GM23248 (cell line): ENCODE measurements at regions not wholly inside any gene's neighbourhood (a gene's known extent, or its start where the extent isn't known, plus 50 kb on each side); places are given as distances from the start of the nearest gene placed in this dataset.
A peak's percentile ranks its signal among the peaks of the same experiment; 100 is the strongest.

ENCODE experiments used
- DNase-seq: peaks from one replicate; pipeline ENCODE4 v3.0.0-alpha.2; 2015
- H2AFZ ChIP-seq: fragments of 200-600 bp; sonication (generic); 2 replicates; pipeline ENCODE4 v1.6.1; 2016; ENCODE audit warnings: antibody characterized with exemption
- H3F3A ChIP-seq: fragments of 200-600 bp; sonication (generic); 2 replicates; pipeline ENCODE4 v1.6.1; 2016; ENCODE audit warnings: mild to moderate bottlenecking, antibody characterized with exemption, mixed run types; ENCODE audit not compliant: insufficient read depth
- H3K27ac ChIP-seq: fragments of 200-600 bp; sonication (generic); 2 replicates; pipeline ENCODE4 v1.5.1; 2016; ENCODE audit warnings: mild to moderate bottlenecking
- H3K27me3 ChIP-seq: fragments of 200-600 bp; sonication (generic); replicated peaks from 2 replicates; pipeline ENCODE4 v1.6.1; 2016; ENCODE audit warnings: mild to moderate bottlenecking; ENCODE audit not compliant: insufficient read depth
- H3K36me3 ChIP-seq: fragments of 200-600 bp; sonication (generic); 2 replicates; pipeline ENCODE4 v1.6.1; 2016; ENCODE audit warnings: low read depth, mild to moderate bottlenecking
- H3K4me1 ChIP-seq: fragments of 200-600 bp; sonication (generic); 2 replicates; pipeline ENCODE4 v1.6.1; 2016; ENCODE audit warnings: mild to moderate bottlenecking; ENCODE audit not compliant: insufficient read depth
- H3K4me2 ChIP-seq: fragments of 200-600 bp; sonication (generic); one replicate; pipeline ENCODE4 v1.6.1; 2016; ENCODE audit warnings: mild to moderate bottlenecking; ENCODE audit not compliant: unreplicated experiment
- H3K4me3 ChIP-seq: fragments of 200-600 bp; sonication (generic); 2 replicates; pipeline ENCODE4 v1.5.1; 2016; ENCODE audit warnings: mild to moderate bottlenecking
- H3K79me2 ChIP-seq: fragments of 200-600 bp; sonication (generic); 2 replicates; pipeline ENCODE4 v1.6.1; 2016; ENCODE audit warnings: mild to moderate bottlenecking; ENCODE audit not compliant: insufficient read depth
- H3K9ac ChIP-seq: fragments of 200-600 bp; sonication (generic); 2 replicates; pipeline ENCODE4 v1.6.1; 2016; ENCODE audit warnings: mild to moderate bottlenecking
- H3K9me2 ChIP-seq: fragments of 200-600 bp; sonication (generic); 2 replicates; pipeline ENCODE4 v1.6.1; 2016; ENCODE audit warnings: mixed run types, mild to moderate bottlenecking, moderate library complexity; ENCODE audit not compliant: insufficient read depth
- H3K9me3 ChIP-seq: fragments of 200-600 bp; sonication (generic); one replicate; pipeline ENCODE4 v1.6.1; 2017; ENCODE audit warnings: low read depth
- H4K20me1 ChIP-seq: fragments of 200-600 bp; sonication (generic); 2 replicates; pipeline ENCODE4 v1.6.0; 2016; ENCODE audit not compliant: insufficient read depth
- EZH2 ChIP-seq: fragments of 200-600 bp; sonication (generic); IDR thresholded peaks from 2 replicates; pipeline ENCODE4 v1.6.1; 2018; ENCODE audit warnings: antibody characterized with exemption, mild to moderate bottlenecking; ENCODE audit not compliant: insufficient read depth, poor library complexity, severe bottlenecking
- EZH2phosphoT487 ChIP-seq: fragments of 200-600 bp; sonication (generic); IDR thresholded peaks from 2 replicates; pipeline ENCODE4 v1.6.1; 2018; ENCODE audit warnings: antibody characterized with exemption, moderate library complexity, mild to moderate bottlenecking, low read depth; ENCODE audit not compliant: insufficient read depth
- WGBS, 2 experiments: methylation state at CpG; one replicate each; pipeline ENCODE4 v1.1.6; 2015 to 2017; ENCODE audit warnings: low lambda C conversion rate in 2 of 2, low coverage in 1 of 2; ENCODE audit errors: missing lambda C conversion rate in 2 of 2; 5-methylcytosine and 5-hydroxymethylcytosine counted together
- in situ Hi-C: fragments of 300-500 bp; cut with MboI; formaldehyde crosslinking; loops from 2 replicates; pipeline ENCODE4 v1.15.0; 2020

- Histone ChIP-seq H3K9me2 (no peaks in the 10 kb centered on the region), H3K9me3 (no peaks in the 10 kb centered on the region), H3K9ac (no peak overlapping the region), H3K36me3 (no peaks in the 10 kb centered on the region), H3K4me3 (no peak overlapping the region), H4K20me1 (no peaks in the 10 kb centered on the region), H3K27ac (no peak overlapping the region), H3F3A (no peaks in the 10 kb centered on the region), H3K79me2 (no peaks in the 10 kb centered on the region), H2AFZ (no peak overlapping the region), H3K27me3 (0 out of 2 replicates have a peak, but pooled peaks cover 8% of the 10 kb centered on the region), H3K4me2 (no peak overlapping the region), H3K4me1 (no peaks in the 10 kb centered on the region)
- DNase-seq, result peak; percentile 61
- 16 to 17% methylated on average over 5 of the region's 5 CpGs for WGBS, 2 experiments
- no peak for TF ChIP-seq EZH2phosphoT487
- no peak for TF ChIP-seq EZH2
- in situ Hi-C loops, result loop anchor here (10.0 kb wide), 1 partner anchor 682 kb away; no protein-coding TSS in a partner anchor
These were observed 356.9 kb upstream of the STXBP6 start for GRCh38 chr14:25406818-25407217.

DNA sequence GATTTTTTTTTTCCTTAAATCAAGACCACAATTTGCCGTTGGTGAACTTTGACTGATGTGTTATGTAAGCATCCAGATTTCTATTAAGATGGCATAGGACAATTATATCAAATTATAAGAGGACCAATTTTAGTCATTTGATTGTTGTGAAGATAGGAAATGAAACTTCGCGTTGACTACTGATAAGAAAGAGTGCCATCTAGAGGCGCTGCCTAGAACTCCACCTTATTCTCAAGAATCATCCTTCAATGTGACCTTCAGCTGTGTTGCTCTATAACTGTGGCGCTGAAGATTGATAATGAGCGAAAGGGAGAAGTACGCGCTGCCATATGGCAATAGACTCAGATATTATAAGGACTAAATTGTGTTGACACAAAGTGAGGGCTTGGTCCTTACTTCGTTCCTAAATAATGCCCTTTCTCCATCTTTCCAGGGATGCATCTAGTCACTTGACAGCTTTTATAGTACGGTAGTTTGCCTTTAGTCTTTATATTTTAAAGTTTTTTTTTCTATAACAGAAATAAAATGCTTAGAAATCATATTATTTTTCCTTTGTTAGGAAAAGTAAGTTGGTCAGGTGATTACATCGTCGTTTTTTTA, 350.8 kb upstream of the STXBP6 start:
- WGBS, 2 experiments, result 13 to 14% methylated on average over 12 of the region's 12 CpGs
- in situ Hi-C loops, result loop anchor here (10.0 kb wide), 1 partner anchor 676 kb away; no protein-coding TSS in a partner anchor
- H3K4me1 ChIP-seq, result no peaks in the 10 kb centered on the region
- no peak overlapping the region for H3K4me2 ChIP-seq
- no peaks in the 10 kb centered on the region for H3F3A ChIP-seq
- no peak overlapping the region for H3K27ac ChIP-seq
- no peak overlapping the region for H3K4me3 ChIP-seq
- H4K20me1 ChIP-seq, result no peaks in the 10 kb centered on the region
- H2AFZ ChIP-seq, result no peak overlapping the region
- DNase-seq, result peak; percentile 63
- H3K9me3 ChIP-seq, result no peaks in the 10 kb centered on the region
- H3K36me3 ChIP-seq, result no peaks in the 10 kb centered on the region
- H3K27me3 ChIP-seq, result peaks cover 15% of the 10 kb centered on the region; the same call in 1 of the 2 replicates
- TF ChIP-seq EZH2 (no peak), EZH2phosphoT487 (no peak)
- H3K79me2 ChIP-seq, result no peaks in the 10 kb centered on the region
- H3K9me2 ChIP-seq, result no peaks in the 10 kb centered on the region
- H3K9ac ChIP-seq, result no peak overlapping the region

DNA sequence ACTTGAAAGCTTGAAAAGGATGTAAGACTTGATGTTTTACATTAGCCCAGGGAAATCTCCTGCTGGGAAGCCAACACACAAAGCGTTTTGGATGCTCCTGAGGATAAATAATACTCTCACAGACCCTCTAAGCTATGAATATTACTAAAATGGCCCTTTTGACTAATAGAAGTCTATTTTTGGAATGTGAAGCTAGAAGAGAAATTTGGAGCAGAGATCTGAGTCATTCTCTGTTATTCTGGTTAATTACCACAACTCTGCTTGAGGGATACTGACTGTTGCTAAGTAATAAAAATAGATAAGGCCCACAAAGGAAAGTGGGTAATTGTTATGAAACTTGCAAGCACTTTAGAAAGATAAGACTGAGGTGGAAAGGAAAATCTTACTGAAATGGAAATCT, 346.2 kb upstream of the STXBP6 start:
- Histone ChIP-seq H3K4me2 (no peak overlapping the region), H3K36me3 (no peaks in the 10 kb centered on the region), H3K9me2 (no peaks in the 10 kb centered on the region), H3K9me3 (no peaks in the 10 kb centered on the region), H3K9ac (no peak overlapping the region), H3F3A (no peaks in the 10 kb centered on the region), H3K4me1 (no peaks in the 10 kb centered on the region), H3K27me3 (peaks cover 8% of the 10 kb centered on the region; the same call in 1 of the 2 replicates), H3K79me2 (no peaks in the 10 kb centered on the region), H3K27ac (no peak overlapping the region), H2AFZ (no peak overlapping the region), H4K20me1 (no peaks in the 10 kb centered on the region), H3K4me3 (no peak overlapping the region)
- 0% methylated on average over 1 of the region's 1 CpG for WGBS, 2 experiments
- in situ Hi-C loops, result no loop called here
- peak; percentile 43 for DNase-seq
- TF ChIP-seq EZH2, result no peak
- TF ChIP-seq EZH2phosphoT487, result no peak

GRCh38 chr14:25394791-25395391, 344.9 kb upstream of the STXBP6 start:
- peaks cover 8% of the 10 kb centered on the region; the same call in 1 of the 2 replicates for H3K27me3 ChIP-seq
- WGBS, 2 experiments, result 10 to 23% methylated on average over 3 of the region's 3 CpGs
- H2AFZ ChIP-seq, result no peak overlapping the region
- H3K9ac ChIP-seq, result no peak overlapping the region
- DNase-seq, result no peak
- H3K27ac ChIP-seq, result no peak overlapping the region
- H3K79me2 ChIP-seq, result no peaks in the 10 kb centered on the region
- no peaks in the 10 kb centered on the region for H3K4me1 ChIP-seq
- H3K4me3 ChIP-seq, result no peak overlapping the region
- no peaks in the 10 kb centered on the region for H3K9me3 ChIP-seq
- no peak for TF ChIP-seq EZH2phosphoT487
- TF ChIP-seq EZH2, result no peak
- no peaks in the 10 kb centered on the region for H4K20me1 ChIP-seq
- H3K4me2 ChIP-seq, result no peak overlapping the region
- in situ Hi-C loops, result no loop called here
- no peaks in the 10 kb centered on the region for H3K9me2 ChIP-seq
- H3F3A ChIP-seq, result no peaks in the 10 kb centered on the region
- H3K36me3 ChIP-seq, result no peaks in the 10 kb centered on the region

DNA sequence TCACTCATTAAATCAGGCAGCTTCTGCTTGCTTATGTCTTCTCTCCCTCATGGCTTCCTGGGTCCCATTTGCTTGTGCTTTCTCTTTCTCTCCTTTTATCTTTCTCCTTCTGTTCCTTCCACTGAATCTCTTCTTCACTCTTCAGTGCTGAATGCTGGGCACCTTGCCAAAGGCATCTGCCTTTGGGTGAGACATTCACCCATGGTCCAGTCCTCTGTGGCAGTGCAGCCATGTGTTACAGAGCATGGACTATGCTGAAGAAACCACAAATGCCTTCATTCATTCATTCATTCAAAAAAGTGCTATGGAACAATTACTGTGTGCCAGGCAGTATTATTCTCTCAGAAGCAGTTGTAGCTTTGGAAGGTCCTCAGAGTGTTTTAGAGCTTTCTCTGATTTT, 344.4 kb upstream of the STXBP6 start:
- no peak overlapping the region for H3K4me2 ChIP-seq
- H3K27ac ChIP-seq, result no peak overlapping the region
- no peak overlapping the region for H3K4me3 ChIP-seq

More for the DNA sequence above, 344.4 kb upstream of the STXBP6 start:
- H4K20me1 ChIP-seq, result no peaks in the 10 kb centered on the region
- H3F3A ChIP-seq, result no peaks in the 10 kb centered on the region
- peaks cover 5% of the 10 kb centered on the region; the same call in 1 of the 2 replicates for H3K27me3 ChIP-seq
- no peak for TF ChIP-seq EZH2phosphoT487
- H3K36me3 ChIP-seq, result no peaks in the 10 kb centered on the region
- DNase-seq, result no peak
- no peaks in the 10 kb centered on the region for H3K79me2 ChIP-seq
- H3K9me3 ChIP-seq, result no peaks in the 10 kb centered on the region
- no peak overlapping the region for H2AFZ ChIP-seq
- H3K4me1 ChIP-seq, result no peaks in the 10 kb centered on the region
- in situ Hi-C loops, result no loop called here
- H3K9me2 ChIP-seq, result no peaks in the 10 kb centered on the region
- no peak overlapping the region for H3K9ac ChIP-seq
